Endothelial cell of umbilical vein (primary cell): ENCODE measurements at regions not wholly inside any gene's neighbourhood (a gene's known extent, or its start where the extent isn't known, plus 50 kb on each side); places are given as distances from the start of the nearest gene placed in this dataset.

Experiments used
- BruUV-seq: library from RNA; stranded (reverse); fragments of 400-500 nt; replicated peaks from 2 replicates; lab custom pipeline; 2021; lab: Mats Ljungman, UMichigan
- CTCF ChIA-PET: fragments of 300-600, 350-600 bp; sonication (Branson Sonifier 250); formaldehyde crosslinking; loops from one replicate; lab custom pipeline; 2021; ENCODE audit warnings: antibody characterized with exemption, inconsistent platforms; lab: Charles Lee
- POLR2A ChIA-PET: fragments of 300-600, 350-600 bp; sonication (Branson Sonifier 250); formaldehyde crosslinking; loops from one replicate; lab custom pipeline; 2021; ENCODE audit warnings: antibody characterized with exemption, inconsistent platforms; lab: Charles Lee
- DNase-seq: peaks from one replicate; pipeline ENCODE4 v3.0.0-alpha.2; 2011; ENCODE audit warnings: low read depth, low spot score
- FAIRE-seq: peaks from 2 replicates; lab custom pipeline; 2011; peaks lifted over from hg19 to GRCh38; lab: Jason Lieb, UNC
- H2AFZ ChIP-seq: 2 replicates; pipeline ENCODE4 v1.6.0; 2012; ENCODE audit warnings: low read depth, low read length, control low read depth, inconsistent platforms
- H3K27ac ChIP-seq: 2 replicates; pipeline ENCODE4 v1.5.1; 2011; ENCODE audit warnings: low read depth, mild to moderate bottlenecking, control low read depth, low read length, moderate library complexity; ENCODE audit not compliant: insufficient read depth
- H3K27me3 ChIP-seq, 2 experiments: 2 replicates each; pipeline versions ENCODE4 v1.6.0 to v1.6.1; 2011; ENCODE audit warnings: low read length in 2 of 2, mixed read lengths in 1 of 2; ENCODE audit not compliant: control insufficient read depth in 2 of 2, insufficient read depth in 2 of 2
- H3K36me3 ChIP-seq, 2 experiments: 2 replicates in 1 of 2; 3 replicates in 1 of 2; pipeline ENCODE4 v1.5.1; 2011; ENCODE audit warnings: low read length in 2 of 2, mild to moderate bottlenecking in 1 of 2, moderate library complexity in 1 of 2; ENCODE audit not compliant: control insufficient read depth in 2 of 2, insufficient read depth in 2 of 2; ENCODE audit errors: extremely low read depth in 1 of 2
- H3K4me1 ChIP-seq: 3 replicates; pipeline ENCODE4 v1.5.1; 2011; ENCODE audit warnings: mild to moderate bottlenecking, low read length; ENCODE audit not compliant: control insufficient read depth, insufficient read depth; ENCODE audit errors: extremely low read depth
- H3K4me2 ChIP-seq: 2 replicates; pipeline ENCODE4 v1.6.1; 2011; ENCODE audit warnings: low read length, control low read depth, mixed read lengths; ENCODE audit not compliant: insufficient read depth
- H3K4me3 ChIP-seq, 3 experiments: fragments of 200-600 bp in 1 of 3; sonication (generic), shearing (Covaris generic) in 1 of 3; replicated peaks in 1 of 3; 2 replicates each; pipeline ENCODE4 v1.5.1; 2011 to 2016; ENCODE audit warnings: control low read depth in 3 of 3, low read length in 3 of 3, mild to moderate bottlenecking in 2 of 3, inconsistent platforms in 1 of 3, low read depth in 1 of 3, moderate library complexity in 1 of 3; ENCODE audit not compliant: insufficient read depth in 1 of 3
- H3K79me2 ChIP-seq: 2 replicates; pipeline ENCODE4 v1.6.0; 2012; ENCODE audit warnings: low read length, inconsistent platforms; ENCODE audit not compliant: control insufficient read depth, insufficient read depth
- H3K9ac ChIP-seq: replicated peaks from 2 replicates; pipeline ENCODE3; 2011; ENCODE audit warnings: low read length, control low read depth; ENCODE audit not compliant: insufficient read depth; ENCODE audit errors: extremely low read depth
- H3K9me1 ChIP-seq: replicated peaks from 3 replicates; pipeline ENCODE4 v1.6.0; 2011; ENCODE audit warnings: mild to moderate bottlenecking, low read length; ENCODE audit not compliant: control insufficient read depth, insufficient read depth; ENCODE audit errors: extremely low read depth
- H3K9me3 ChIP-seq: replicated peaks from 2 replicates; pipeline ENCODE4 v1.5.1; 2012; ENCODE audit warnings: low read length, inconsistent platforms; ENCODE audit not compliant: control insufficient read depth, insufficient read depth
- H4K20me1 ChIP-seq: replicated peaks from 2 replicates; pipeline ENCODE3; 2011; ENCODE audit warnings: mild to moderate bottlenecking, low read length; ENCODE audit not compliant: control insufficient read depth, insufficient read depth; ENCODE audit errors: extremely low read depth
- EZH2 ChIP-seq: IDR thresholded peaks from 2 replicates; pipeline ENCODE4 v1.6.1; 2012; ENCODE audit warnings: borderline replicate concordance, low read depth, mild to moderate bottlenecking, moderate library complexity, low read length, inconsistent platforms; ENCODE audit not compliant: severe bottlenecking
- GATA2 ChIP-seq: IDR thresholded peaks from 2 replicates; pipeline ENCODE4 v1.7.0; 2011; ENCODE audit warnings: low read depth, mild to moderate bottlenecking, moderate library complexity, mixed read lengths, low read length; ENCODE audit not compliant: insufficient read length, insufficient read depth
- MYC ChIP-seq: IDR thresholded peaks from one replicate; pipeline ENCODE4 v1.6.1; 2011; ENCODE audit warnings: mild to moderate bottlenecking, low read depth, low read length
- POLR2A ChIP-seq: IDR thresholded peaks from 2 replicates; pipeline ENCODE4 v1.6.1; 2012; ENCODE audit warnings: low read depth, mild to moderate bottlenecking, control low read depth, low read length
- dilution Hi-C: fragments of 300-500 bp; cut with MboI; formaldehyde crosslinking; loops from one replicate; pipeline ENCODE4 v1.15.0; 2019; ENCODE audit warnings: low sequenced_read_pairs; ENCODE audit not compliant: extremely low pct_ligation_motif_present
- intact Hi-C: fragments of 100-400 bp; cut with micrococcal nuclease; formaldehyde crosslinking; loops from one replicate; pipeline ENCODE4 v1.10.0; 2022

GRCh38 chr12:28869197-28869596 is 279.9 kb upstream of the FAR2 start:
- H3K27me3 ChIP-seq = no peaks in the 10 kb centered on the region
- no peak for TF ChIP-seq EZH2
- TF ChIP-seq POLR2A = no peak
- CTCF ChIA-PET = no interaction called here
- POLR2A ChIA-PET = no interaction called here
- H3K79me2 ChIP-seq = no peaks in the 10 kb centered on the region
- dilution Hi-C loops = no loop called here
- intact Hi-C loops = no loop called here
- H3K9ac ChIP-seq = no peak overlapping the region
- H3K9me1 ChIP-seq = no peaks in the 10 kb centered on the region
- H3K9me3 ChIP-seq = no peaks in the 10 kb centered on the region
- no peaks in the 10 kb centered on the region for H3K36me3 ChIP-seq
- DNase-seq = peak; percentile 11
- no peak overlapping the region for H2AFZ ChIP-seq
- no peak for FAIRE-seq
- no TSS peak for BruUV-seq
- H3K27ac ChIP-seq = no peak overlapping the region
- no peaks in the 10 kb centered on the region for H3K4me1 ChIP-seq
- no peak overlapping the region for H3K4me3 ChIP-seq
- H3K4me2 ChIP-seq = no peak overlapping the region
- no peaks in the 10 kb centered on the region for H4K20me1 ChIP-seq

DNA sequence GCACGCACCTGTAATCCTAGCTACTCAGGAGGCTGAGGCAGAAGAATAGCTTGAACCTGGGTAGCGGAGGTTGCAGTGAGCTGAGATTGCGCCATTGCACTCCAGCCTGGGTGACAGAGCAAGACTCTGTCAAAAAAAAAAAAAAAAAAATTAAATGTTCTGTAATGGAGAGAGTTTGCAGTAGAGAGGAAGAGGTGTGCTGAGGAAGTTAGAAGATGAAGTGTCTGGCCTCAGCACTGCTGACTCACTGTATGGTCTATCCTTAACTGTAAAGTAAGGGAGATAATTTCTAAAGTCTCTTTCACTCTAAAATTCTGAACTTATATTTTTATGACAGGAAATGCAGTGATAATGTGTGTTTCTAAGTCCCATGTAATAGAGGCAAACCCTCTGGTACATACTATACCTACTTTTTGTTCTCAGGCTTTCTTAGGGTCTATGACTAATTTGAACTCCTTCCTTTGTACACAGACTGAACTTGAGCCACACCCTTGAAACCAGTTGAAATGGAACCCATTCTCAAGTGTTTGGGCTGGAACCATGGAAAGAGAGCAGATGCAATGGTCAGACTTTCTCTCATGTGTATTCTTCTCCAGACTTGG is 278.1 kb upstream of the FAR2 start:
- BruUV-seq = no TSS peak
- Histone ChIP-seq H3K4me3 (no peak overlapping the region), H3K9me3 (no peaks in the 10 kb centered on the region), H4K20me1 (no peaks in the 10 kb centered on the region), H3K4me1 (no peaks in the 10 kb centered on the region), H3K27me3 (no peaks in the 10 kb centered on the region), H3K27ac (no peak overlapping the region), H3K36me3 (no peaks in the 10 kb centered on the region), H3K9me1 (no peaks in the 10 kb centered on the region), H3K79me2 (no peaks in the 10 kb centered on the region), H3K4me2 (no peak overlapping the region), H3K9ac (no peak overlapping the region), H2AFZ (no peak overlapping the region)
- ChIA-PET CTCF (interaction anchor here (1.1 to 2.9 kb wide), 3 partner anchors 16 to 1138 kb away, joined by 3 to 19 read pairs (median 6); no protein-coding TSS in a partner anchor), POLR2A (no interaction called here)
- dilution Hi-C loops = no loop called here
- TF ChIP-seq POLR2A = no peak
- TF ChIP-seq GATA2 = no peak
- no peak for TF ChIP-seq MYC
- no peak for FAIRE-seq
- intact Hi-C loops = loop anchor here (5.0 to 10.0 kb wide), 2 partner anchors 126 to 1046 kb away; no protein-coding TSS in a partner anchor
- DNase-seq = peak; percentile 13
